HCT116 (cell line): ENCODE measurements at regions not wholly inside any gene's neighbourhood (a gene's known extent, or its start where the extent isn't known, plus 50 kb on each side); places are given as distances from the start of the nearest gene placed in this dataset.

Experiments
- CTCF ChIP-seq, 3 experiments: fragments of 200-600 bp in 1 of 3; sonication (generic) in 1 of 3; IDR thresholded peaks in 2 of 3; conservative IDR thresholded peaks in 1 of 3; 2 replicates each; pipeline ENCODE4 v1.5.1; 2012 to 2017; ENCODE audit warnings: low read depth in 2 of 3, low read length in 2 of 3, antibody characterized with exemption in 1 of 3, borderline replicate concordance in 1 of 3, control low read depth in 1 of 3, mild to moderate bottlenecking in 1 of 3, mixed read lengths in 1 of 3, mixed run types in 1 of 3, moderate library complexity in 1 of 3; ENCODE audit not compliant: insufficient read depth in 1 of 3
- EGR1 ChIP-seq: IDR thresholded peaks from 2 replicates; pipeline ENCODE4 v1.6.1; 2012; ENCODE audit warnings: low read depth
- EZH2 ChIP-seq: fragments of 200-600 bp; sonication (generic); IDR thresholded peaks from 2 replicates; pipeline ENCODE4 v1.6.1; 2017; ENCODE audit warnings: antibody characterized with exemption, mixed run types
- POLR2A ChIP-seq: IDR thresholded peaks from 2 replicates; pipeline ENCODE4 v1.7.0; 2011; ENCODE audit warnings: borderline replicate concordance; ENCODE audit not compliant: insufficient read depth, insufficient read length; ENCODE audit errors: extremely low read depth
- POLR2AphosphoS5 ChIP-seq: IDR thresholded peaks from 2 replicates; pipeline ENCODE4 v1.6.1; 2011; ENCODE audit warnings: mild to moderate bottlenecking, low read depth, low read length, moderate library complexity
- SRF ChIP-seq: IDR thresholded peaks from 2 replicates; pipeline ENCODE4 v1.6.1; 2012; ENCODE audit warnings: low read depth
- TF ChIP-seq, protein P1 (sequence below): IDR thresholded peaks from 2 replicates; pipeline ENCODE4 v1.6.1; 2012; ENCODE audit warnings: low read depth

DNA sequence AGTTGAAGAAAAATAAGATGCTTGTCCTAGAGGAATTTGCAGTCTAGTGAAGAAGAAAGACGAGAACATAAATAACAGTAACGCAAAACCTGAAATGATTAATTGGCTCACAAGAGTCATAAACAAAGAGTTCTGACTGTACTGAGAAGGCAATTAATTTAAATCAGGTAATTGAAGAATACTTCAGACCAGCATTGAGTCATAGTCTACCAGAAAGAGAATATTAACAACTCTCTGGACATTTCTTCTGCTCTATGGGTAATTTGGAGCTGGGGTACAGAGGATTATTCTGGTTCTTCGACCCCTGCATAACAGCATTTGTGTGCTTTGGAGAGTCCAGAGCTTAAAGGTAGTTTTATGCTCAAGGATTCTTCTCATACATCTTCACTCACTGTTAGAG, 390.3 kb upstream of the DCN start:
- TF ChIP-seq EGR1 (no peak), POLR2A (no peak), POLR2AphosphoS5 (no peak), SRF (no peak), CTCF (IDR thresholded peaks at IDR 0.05 in 2 of 3, conservative IDR thresholded peaks at IDR 0.05 in 1 of 3; ENCODE audit: borderline replicate concordance in 1 of 3, insufficient read depth in 1 of 3, low read depth in 2 of 3, low read length in 2 of 3) (no peak), EZH2 (no peak)
- TF ChIP-seq, protein P1, sequence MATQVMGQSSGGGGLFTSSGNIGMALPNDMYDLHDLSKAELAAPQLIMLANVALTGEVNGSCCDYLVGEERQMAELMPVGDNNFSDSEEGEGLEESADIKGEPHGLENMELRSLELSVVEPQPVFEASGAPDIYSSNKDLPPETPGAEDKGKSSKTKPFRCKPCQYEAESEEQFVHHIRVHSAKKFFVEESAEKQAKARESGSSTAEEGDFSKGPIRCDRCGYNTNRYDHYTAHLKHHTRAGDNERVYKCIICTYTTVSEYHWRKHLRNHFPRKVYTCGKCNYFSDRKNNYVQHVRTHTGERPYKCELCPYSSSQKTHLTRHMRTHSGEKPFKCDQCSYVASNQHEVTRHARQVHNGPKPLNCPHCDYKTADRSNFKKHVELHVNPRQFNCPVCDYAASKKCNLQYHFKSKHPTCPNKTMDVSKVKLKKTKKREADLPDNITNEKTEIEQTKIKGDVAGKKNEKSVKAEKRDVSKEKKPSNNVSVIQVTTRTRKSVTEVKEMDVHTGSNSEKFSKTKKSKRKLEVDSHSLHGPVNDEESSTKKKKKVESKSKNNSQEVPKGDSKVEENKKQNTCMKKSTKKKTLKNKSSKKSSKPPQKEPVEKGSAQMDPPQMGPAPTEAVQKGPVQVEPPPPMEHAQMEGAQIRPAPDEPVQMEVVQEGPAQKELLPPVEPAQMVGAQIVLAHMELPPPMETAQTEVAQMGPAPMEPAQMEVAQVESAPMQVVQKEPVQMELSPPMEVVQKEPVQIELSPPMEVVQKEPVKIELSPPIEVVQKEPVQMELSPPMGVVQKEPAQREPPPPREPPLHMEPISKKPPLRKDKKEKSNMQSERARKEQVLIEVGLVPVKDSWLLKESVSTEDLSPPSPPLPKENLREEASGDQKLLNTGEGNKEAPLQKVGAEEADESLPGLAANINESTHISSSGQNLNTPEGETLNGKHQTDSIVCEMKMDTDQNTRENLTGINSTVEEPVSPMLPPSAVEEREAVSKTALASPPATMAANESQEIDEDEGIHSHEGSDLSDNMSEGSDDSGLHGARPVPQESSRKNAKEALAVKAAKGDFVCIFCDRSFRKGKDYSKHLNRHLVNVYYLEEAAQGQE, result no peak
